HG02623 (cell line): ENCODE measurements at regions not wholly inside any gene's neighbourhood (a gene's known extent, or its start where the extent isn't known, plus 50 kb on each side); places are given as distances from the start of the nearest gene placed in this dataset.

Experiments used
- ATAC-seq: cut with Tn5 transposase; IDR thresholded peaks from one replicate; pipeline ENCODE4 v1.9.1; 2021; ENCODE audit warnings: moderate library complexity; ENCODE audit not compliant: unreplicated experiment

GRCh38 chr13:38283346-38283745, 66.3 kb upstream of the UFM1 start:
- no peak for ATAC-seq

- ATAC-seq = no peak
Measured at GRCh38 chr13:38265132-38265497, 84.5 kb upstream of the UFM1 start.

- no peak for ATAC-seq
Measured at GRCh38 chr13:38264363-38265131, 85.1 kb upstream of the UFM1 start.

GRCh38 chr13:38262211-38262610, 87.4 kb upstream of the UFM1 start:
- ATAC-seq = no peak

GRCh38 chr13:38255600-38255999, 94.1 kb upstream of the UFM1 start:
- no peak for ATAC-seq

GRCh38 chr13:38239874-38240273, 109.8 kb upstream of the UFM1 start:
- no peak for ATAC-seq

- ATAC-seq = no peak
Measured at GRCh38 chr13:38228322-38228721, 121.3 kb upstream of the UFM1 start.

- no peak for ATAC-seq
Measured at GRCh38 chr13:38226496-38226895, 123.2 kb upstream of the UFM1 start.

GRCh38 chr13:38223089-38223488, 126.6 kb upstream of the UFM1 start:
- ATAC-seq = no peak

GRCh38 chr13:38221120-38221519, 128.5 kb upstream of the UFM1 start:
- ATAC-seq = peak; percentile 81

- ATAC-seq = no peak
Measured at GRCh38 chr13:38216181-38216580, 133.5 kb upstream of the UFM1 start.

- no peak for ATAC-seq
Measured at GRCh38 chr13:38213314-38213713, 136.3 kb upstream of the UFM1 start.

- no peak for ATAC-seq
Measured at GRCh38 chr13:38210928-38211596, 138.6 kb upstream of the UFM1 start.

- no peak for ATAC-seq
Measured at GRCh38 chr13:38204556-38204955, 145.1 kb upstream of the UFM1 start.

GRCh38 chr13:38202740-38203139, 146.9 kb upstream of the UFM1 start:
- no peak for ATAC-seq

- ATAC-seq = no peak
Measured at GRCh38 chr13:38191016-38191415, 158.6 kb upstream of the UFM1 start.

- ATAC-seq = peak; percentile 67
Measured at GRCh38 chr13:38180670-38181069, 169.0 kb upstream of the UFM1 start.

- ATAC-seq = no peak
Measured at GRCh38 chr13:38180126-38180525, 169.5 kb upstream of the UFM1 start.

- ATAC-seq = no peak
Measured at GRCh38 chr13:38176664-38177063, 173.0 kb upstream of the UFM1 start.

- no peak for ATAC-seq
Measured at GRCh38 chr13:38173403-38173802, 176.2 kb upstream of the UFM1 start.

GRCh38 chr13:38167164-38167822, 182.4 kb upstream of the UFM1 start:
- ATAC-seq = peak; percentile 97

- no peak for ATAC-seq
Measured at GRCh38 chr13:38166116-38166515, 183.5 kb upstream of the UFM1 start.
